PC-9 (cell line): ENCODE measurements at regions not wholly inside any gene's neighbourhood (a gene's known extent, or its start where the extent isn't known, plus 50 kb on each side); places are given as distances from the start of the nearest gene placed in this dataset.

Experiments used
- CTCF ChIP-seq: fragments of 200-600 bp; sonication (generic); conservative IDR thresholded peaks from 2 replicates; pipeline ENCODE4 v1.6.1; 2017; ENCODE audit warnings: mixed run types, antibody characterized with exemption, mild to moderate bottlenecking, moderate library complexity
- EZH2 ChIP-seq: fragments of 200-600 bp; sonication (generic); IDR thresholded peaks from 2 replicates; pipeline ENCODE4 v1.8.0; 2017; ENCODE audit warnings: antibody characterized with exemption, low read depth

GRCh38 chr2:48219555-48220436 is 94.7 kb upstream of the FOXN2 start:
- TF ChIP-seq CTCF (no peak), EZH2 (no peak)
